ENCODE measurements at regions not wholly inside any gene's neighbourhood (a gene's known extent, or its start where the extent isn't known, plus 50 kb on each side); places are given as distances from the start of the nearest gene placed in this dataset.

GRCh38 chr16:85971902-85972638 lies 73.1 kb downstream of the IRF8 start:
- DNase-seq = no peak
- Mint-ChIP-seq H3K4me3 (ENCODE audit: unreplicated experiment) (no peak overlapping the region), H3K27me3 (ENCODE audit: unreplicated experiment) (no peaks in the 10 kb centered on the region), H3K4me1 (ENCODE audit: low read depth, unreplicated experiment) (no peaks in the 10 kb centered on the region), H3K36me3 (ENCODE audit: unreplicated experiment) (peaks cover 8% of the 10 kb centered on the region), H3K9me3 (ENCODE audit: unreplicated experiment) (peaks cover 10% of the 10 kb centered on the region), H3K27ac (ENCODE audit: unreplicated experiment) (no peak overlapping the region)
- no peak for TF ChIP-seq CTCF (IDR thresholded peaks at IDR 0.05; ENCODE audit: partially characterized antibody, unreplicated experiment)

GRCh38 chr16:85974428-85975375 lies 75.7 kb downstream of the IRF8 start:
- no peak for DNase-seq
- Mint-ChIP-seq H3K9me3 (ENCODE audit: unreplicated experiment) (peaks cover 10% of the 10 kb centered on the region), H3K4me1 (ENCODE audit: low read depth, unreplicated experiment) (no peaks in the 10 kb centered on the region), H3K27me3 (ENCODE audit: unreplicated experiment) (peaks cover 3% of the 10 kb centered on the region), H3K36me3 (ENCODE audit: unreplicated experiment) (peaks cover 8% of the 10 kb centered on the region), H3K27ac (ENCODE audit: unreplicated experiment) (no peak overlapping the region), H3K4me3 (ENCODE audit: unreplicated experiment) (no peak overlapping the region)
- no peak for TF ChIP-seq CTCF (IDR thresholded peaks at IDR 0.05; ENCODE audit: partially characterized antibody, unreplicated experiment)

- Mint-ChIP-seq H3K4me3 (ENCODE audit: unreplicated experiment) (no peak overlapping the region), H3K27ac (ENCODE audit: unreplicated experiment) (no peak overlapping the region), H3K4me1 (ENCODE audit: low read depth, unreplicated experiment) (no peaks in the 10 kb centered on the region), H3K27me3 (ENCODE audit: unreplicated experiment) (peaks cover 3% of the 10 kb centered on the region), H3K36me3 (ENCODE audit: unreplicated experiment) (peaks cover 8% of the 10 kb centered on the region), H3K9me3 (ENCODE audit: unreplicated experiment) (peaks cover 10% of the 10 kb centered on the region)
- no peak for DNase-seq
- no peak for TF ChIP-seq CTCF (IDR thresholded peaks at IDR 0.05; ENCODE audit: partially characterized antibody, unreplicated experiment)
Measured at GRCh38 chr16:85975451-85975981, 76.6 kb downstream of the IRF8 start.

GRCh38 chr16:85978291-85978775 lies 79.4 kb downstream of the IRF8 start:
- no peak for TF ChIP-seq CTCF (IDR thresholded peaks at IDR 0.05; ENCODE audit: partially characterized antibody, unreplicated experiment)
- peaks cover 3% of the 10 kb centered on the region for H3K9me3 Mint-ChIP-seq (ENCODE audit: unreplicated experiment)
- DNase-seq = no peak
- H3K4me3 Mint-ChIP-seq (ENCODE audit: unreplicated experiment) = no peak overlapping the region
- no peak overlapping the region for H3K27ac Mint-ChIP-seq (ENCODE audit: unreplicated experiment)
- peaks cover 5% of the 10 kb centered on the region for H3K27me3 Mint-ChIP-seq (ENCODE audit: unreplicated experiment)
- H3K36me3 Mint-ChIP-seq (ENCODE audit: unreplicated experiment) = peaks cover 4% of the 10 kb centered on the region
- no peaks in the 10 kb centered on the region for H3K4me1 Mint-ChIP-seq (ENCODE audit: low read depth, unreplicated experiment)

Measured in glutamatergic neuron (in vitro differentiated cells).